Ovary (tissue), 7 donors: ENCODE measurements at regions not wholly inside any gene's neighbourhood (a gene's known extent, or its start where the extent isn't known, plus 50 kb on each side); places are given as distances from the start of the nearest gene placed in this dataset.

ENCODE experiments used
- DNase-seq, 5 donors: peaks; one replicate each; pipeline ENCODE4 v3.0.0-alpha.2; 2019 to 2020
- H3K27ac ChIP-seq, 2 donors: fragments of 200-600 bp; one replicate each; pipeline versions ENCODE4 v1.5.1 to v1.8.0; 2019 to 2022
- H3K27me3 ChIP-seq: fragments of 200-600 bp; one replicate; pipeline ENCODE4 v1.8.0; 2022
- H3K36me3 ChIP-seq: fragments of 200-600 bp; sonication (generic); one replicate; pipeline ENCODE4 v1.5.1; 2019
- H3K4me1 ChIP-seq: one replicate; pipeline ENCODE4 v1.8.1; 2013; ENCODE audit warnings: mild to moderate bottlenecking, moderate library complexity; ENCODE audit not compliant: insufficient read depth
- H3K4me3 ChIP-seq: fragments of 200-600 bp; sonication (generic); one replicate; pipeline ENCODE4 v1.5.1; 2017
- H3K9me3 ChIP-seq, 2 donors: fragments of 200-600 bp in 1 of 2; sonication (generic) in 1 of 2; one replicate each; pipeline versions ENCODE4 v1.5.1 to v1.8.1; 2013 to 2019; ENCODE audit warnings: mild to moderate bottlenecking in 1 of 2, moderate library complexity in 1 of 2
- EP300 ChIP-seq: sonication (generic); formaldehyde crosslinking; IDR thresholded peaks from one replicate; pipeline ENCODE4 v1.6.1; 2017; ENCODE audit warnings: antibody characterized with exemption
- POLR2A ChIP-seq: fragments of 450-650 bp; IDR thresholded peaks from one replicate; pipeline ENCODE4 v1.6.1; 2017; ENCODE audit warnings: antibody characterized with exemption, mild to moderate bottlenecking, moderate library complexity
- WGBS, 3 donors: extraction: QIAGEN DNeasy Blood & Tissue Kit in 1 of 3; methylation state at CpG; one replicate each; pipeline versions ENCODE4 v1.1.5 to v1.1.7; 2013 to 2017; 5-methylcytosine and 5-hydroxymethylcytosine counted together
- intact Hi-C, 4 donors: fragments of 100-400 bp; cut with DNase I; formaldehyde crosslinking; loops; one replicate each; pipeline versions ENCODE4 v1.11.0 to v1.15.1; 2022 to 2023
- TF ChIP-seq, protein P1 (sequence below), 3 donors: fragments of 450-650 bp in 2 of 3; fragments of 200-600 bp in 1 of 3; IDR thresholded peaks; one replicate each; pipeline versions ENCODE4 v1.5.1 to v1.8.0; 2016 to 2022; ENCODE audit warnings: antibody characterized with exemption in 3 of 3, mild to moderate bottlenecking in 1 of 3
- donor health status: DM: no; HTN: no; CAD: no; lungs with moderate emphysema.
- donor health status: DM: no; HTN: no; CAD: no.
- donor health status: Bipolar disorder and iron deficiency.
- donor health status: DM: no; HTN: no; CAD: no.
- donor health status: DM: yes; HTN: yes; CAD: no.

DNA sequence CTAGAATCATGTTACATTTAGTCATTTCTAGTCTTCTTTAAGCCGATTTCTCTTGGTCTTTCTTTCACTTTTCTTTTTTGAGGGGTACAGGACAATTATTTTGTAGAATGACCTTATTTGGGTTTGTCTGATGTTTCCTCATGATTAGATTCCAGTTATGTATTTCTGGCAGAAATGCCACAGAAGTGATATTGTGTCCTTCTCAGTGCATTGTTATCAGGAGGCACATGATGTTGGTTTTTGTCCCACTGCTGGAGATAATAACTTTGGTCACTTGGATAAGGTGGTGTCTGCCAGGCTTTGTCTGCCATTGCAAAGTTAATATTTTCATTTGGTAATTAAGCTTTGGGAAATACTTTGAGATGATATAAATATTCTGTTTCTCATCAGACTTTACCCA, 100.3 kb downstream of the RRM1 start:
- H3K9me3 ChIP-seq, result no peaks in the 10 kb centered on the region
- no peaks in the 10 kb centered on the region for H3K4me1 ChIP-seq
- H3K27ac ChIP-seq, result no peak overlapping the region
- H3K4me3 ChIP-seq, result no peak overlapping the region
- 91 to 96% (median 94%) methylated on average over 1 of the region's 1 CpG for WGBS, 3 donors
- DNase-seq, result no peak
- TF ChIP-seq, protein P1, sequence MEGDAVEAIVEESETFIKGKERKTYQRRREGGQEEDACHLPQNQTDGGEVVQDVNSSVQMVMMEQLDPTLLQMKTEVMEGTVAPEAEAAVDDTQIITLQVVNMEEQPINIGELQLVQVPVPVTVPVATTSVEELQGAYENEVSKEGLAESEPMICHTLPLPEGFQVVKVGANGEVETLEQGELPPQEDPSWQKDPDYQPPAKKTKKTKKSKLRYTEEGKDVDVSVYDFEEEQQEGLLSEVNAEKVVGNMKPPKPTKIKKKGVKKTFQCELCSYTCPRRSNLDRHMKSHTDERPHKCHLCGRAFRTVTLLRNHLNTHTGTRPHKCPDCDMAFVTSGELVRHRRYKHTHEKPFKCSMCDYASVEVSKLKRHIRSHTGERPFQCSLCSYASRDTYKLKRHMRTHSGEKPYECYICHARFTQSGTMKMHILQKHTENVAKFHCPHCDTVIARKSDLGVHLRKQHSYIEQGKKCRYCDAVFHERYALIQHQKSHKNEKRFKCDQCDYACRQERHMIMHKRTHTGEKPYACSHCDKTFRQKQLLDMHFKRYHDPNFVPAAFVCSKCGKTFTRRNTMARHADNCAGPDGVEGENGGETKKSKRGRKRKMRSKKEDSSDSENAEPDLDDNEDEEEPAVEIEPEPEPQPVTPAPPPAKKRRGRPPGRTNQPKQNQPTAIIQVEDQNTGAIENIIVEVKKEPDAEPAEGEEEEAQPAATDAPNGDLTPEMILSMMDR (IDR thresholded peaks at IDR 0.05), result no peak
- TF ChIP-seq POLR2A, result no peak
- TF ChIP-seq EP300, result no peak
- H3K27me3 ChIP-seq, result no peaks in the 10 kb centered on the region
- intact Hi-C loops, result no loop called here
- no peaks in the 10 kb centered on the region for H3K36me3 ChIP-seq

DNA sequence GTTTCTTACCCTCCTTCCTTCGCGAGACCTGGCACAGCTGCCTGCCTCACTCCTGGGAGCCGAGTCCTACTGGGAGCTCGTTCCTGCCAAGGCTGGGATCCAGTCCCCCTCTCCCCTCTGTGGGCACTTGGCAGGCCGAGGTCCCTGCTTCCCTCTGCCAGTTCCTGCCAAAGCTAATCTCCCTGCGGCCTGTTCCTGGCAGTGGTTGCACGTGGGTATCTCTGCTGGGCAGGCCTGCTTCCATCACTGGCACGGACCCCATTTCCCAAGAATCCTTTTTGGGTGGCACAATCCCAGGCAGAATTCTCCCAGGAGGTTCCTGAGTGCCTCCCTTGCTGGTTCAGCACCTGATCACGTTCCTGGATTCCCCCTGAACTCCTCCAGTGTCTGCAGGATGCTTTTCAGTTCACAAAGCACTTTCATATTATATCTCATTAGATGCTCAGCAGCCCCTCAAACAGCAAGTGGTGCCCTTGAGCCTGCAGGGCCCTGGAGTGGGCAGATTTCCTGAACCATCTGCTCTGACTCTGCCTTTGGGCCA, 96.5 kb downstream of the RRM1 start:
- H3K4me3 ChIP-seq, result no peak overlapping the region
- peaks cover 3% of the 10 kb centered on the region for H3K4me1 ChIP-seq
- intact Hi-C loops, result no loop called here
- no peaks in the 10 kb centered on the region for H3K27me3 ChIP-seq
- TF ChIP-seq, protein P1 (IDR thresholded peaks at IDR 0.05), result no peak
- TF ChIP-seq EP300 (no peak), POLR2A (no peak)
- no peak overlapping the region for H3K27ac ChIP-seq
- H3K36me3 ChIP-seq, result no peaks in the 10 kb centered on the region
- no peaks in the 10 kb centered on the region for H3K9me3 ChIP-seq
- 74 to 80% (median 76%) methylated on average over 9 of the region's 9 CpGs for WGBS, 3 donors
- no peak for DNase-seq

DNA sequence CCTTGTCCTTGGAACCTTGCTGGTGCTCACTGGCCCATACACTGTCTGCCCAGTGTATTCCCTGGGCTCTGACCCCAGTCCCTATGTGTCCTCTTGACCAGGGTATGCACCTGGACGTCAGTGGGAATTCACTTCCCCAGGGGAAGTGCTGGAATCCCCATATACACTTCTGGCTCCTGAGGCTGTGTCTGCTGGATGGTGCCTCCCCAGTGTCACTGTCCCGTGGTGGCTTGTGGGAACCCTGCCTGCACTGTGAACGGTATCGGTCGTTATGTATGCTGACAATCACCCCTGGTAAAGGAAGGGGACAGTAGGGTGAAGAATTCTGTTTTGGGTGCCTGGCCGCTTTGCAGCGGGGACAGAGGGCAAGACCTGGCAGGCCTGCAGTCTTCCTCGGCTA, 95.9 kb downstream of the RRM1 start:
- 72 to 92% (median 84%) methylated on average over 8 of the region's 8 CpGs for WGBS, 3 donors
- Histone ChIP-seq H3K27ac (no peak overlapping the region), H3K4me1 (peaks cover 3% of the 10 kb centered on the region), H3K4me3 (no peak overlapping the region), H3K27me3 (no peaks in the 10 kb centered on the region), H3K9me3 (no peaks in the 10 kb centered on the region), H3K36me3 (no peaks in the 10 kb centered on the region)
- no peak for DNase-seq
- TF ChIP-seq EP300 (no peak), POLR2A (no peak)
- TF ChIP-seq, protein P1 (IDR thresholded peaks at IDR 0.05), result no peak
- intact Hi-C loops, result no loop called here

DNA sequence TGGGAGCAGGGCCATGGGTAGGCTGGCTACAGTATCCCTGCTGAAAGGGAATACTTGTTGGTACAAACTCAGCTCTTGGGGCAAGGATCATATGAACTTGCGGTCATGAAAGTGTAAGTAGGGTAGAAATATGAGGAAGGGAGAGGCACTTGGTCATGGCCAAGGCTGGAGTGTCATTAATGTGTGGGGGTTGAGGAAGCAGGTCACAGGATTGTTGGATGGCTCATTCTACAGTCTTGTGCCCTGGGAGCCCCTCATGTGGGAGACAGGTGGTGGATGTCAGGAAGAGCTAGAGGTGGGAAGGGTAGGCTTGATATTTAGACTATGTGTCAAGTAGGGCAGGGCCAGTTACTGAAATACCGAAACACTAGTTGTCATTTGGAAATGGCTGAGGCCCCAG, 95.5 kb downstream of the RRM1 start:
- intact Hi-C loops, result no loop called here
- no peak overlapping the region for H3K27ac ChIP-seq
- TF ChIP-seq, protein P1 (IDR thresholded peaks at IDR 0.05), result no peak
- TF ChIP-seq EP300, result no peak
- no peak for TF ChIP-seq POLR2A

More for the DNA sequence above, 95.5 kb downstream of the RRM1 start:
- Histone ChIP-seq H3K36me3 (no peaks in the 10 kb centered on the region), H3K9me3 (no peaks in the 10 kb centered on the region), H3K27me3 (no peaks in the 10 kb centered on the region), H3K4me1 (peaks cover 3% of the 10 kb centered on the region), H3K4me3 (no peak overlapping the region)
- DNase-seq, result no peak
- 48 to 50% (median 48%) methylated on average over 2 of the region's 2 CpGs for WGBS, 3 donors
